LNCaP clone FGC (cell line): ENCODE measurements at regions not wholly inside any gene's neighbourhood (a gene's known extent, or its start where the extent isn't known, plus 50 kb on each side); places are given as distances from the start of the nearest gene placed in this dataset.

ENCODE experiments used
- DNase-seq: peaks from one replicate; pipeline ENCODE4 v3.0.0-alpha.2; 2011; ENCODE audit warnings: low read depth
- H3K4me3 ChIP-seq: 2 replicates; pipeline ENCODE4 v1.5.1; 2011; ENCODE audit warnings: mild to moderate bottlenecking, low read depth, low read length, control low read depth
- TF ChIP-seq, protein P1 (sequence below): IDR thresholded peaks from 2 replicates; pipeline ENCODE4 v1.5.1; 2012; ENCODE audit warnings: mild to moderate bottlenecking; ENCODE audit not compliant: control insufficient read depth, insufficient read depth; ENCODE audit errors: extremely low read depth

DNA sequence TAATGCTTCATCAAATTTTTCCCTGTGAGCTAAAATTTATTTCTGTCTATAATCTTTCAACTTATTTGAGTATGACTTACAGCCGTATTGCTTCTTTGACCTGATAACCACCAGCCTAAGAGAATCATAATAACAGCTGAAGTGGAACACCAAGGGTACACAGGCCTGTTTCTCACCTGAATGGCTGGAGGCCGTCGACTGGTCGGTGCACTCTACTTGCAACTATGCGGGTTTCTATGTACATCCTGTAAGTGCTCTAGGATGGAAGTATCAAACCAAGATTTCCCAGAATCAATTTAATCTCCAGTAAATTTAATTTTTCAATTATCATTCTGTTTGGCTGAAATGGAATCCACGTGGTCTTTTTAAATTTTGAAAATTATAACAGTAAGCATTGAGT lies 504.8 kb upstream of the PHF14 start:
- TF ChIP-seq, protein P1, sequence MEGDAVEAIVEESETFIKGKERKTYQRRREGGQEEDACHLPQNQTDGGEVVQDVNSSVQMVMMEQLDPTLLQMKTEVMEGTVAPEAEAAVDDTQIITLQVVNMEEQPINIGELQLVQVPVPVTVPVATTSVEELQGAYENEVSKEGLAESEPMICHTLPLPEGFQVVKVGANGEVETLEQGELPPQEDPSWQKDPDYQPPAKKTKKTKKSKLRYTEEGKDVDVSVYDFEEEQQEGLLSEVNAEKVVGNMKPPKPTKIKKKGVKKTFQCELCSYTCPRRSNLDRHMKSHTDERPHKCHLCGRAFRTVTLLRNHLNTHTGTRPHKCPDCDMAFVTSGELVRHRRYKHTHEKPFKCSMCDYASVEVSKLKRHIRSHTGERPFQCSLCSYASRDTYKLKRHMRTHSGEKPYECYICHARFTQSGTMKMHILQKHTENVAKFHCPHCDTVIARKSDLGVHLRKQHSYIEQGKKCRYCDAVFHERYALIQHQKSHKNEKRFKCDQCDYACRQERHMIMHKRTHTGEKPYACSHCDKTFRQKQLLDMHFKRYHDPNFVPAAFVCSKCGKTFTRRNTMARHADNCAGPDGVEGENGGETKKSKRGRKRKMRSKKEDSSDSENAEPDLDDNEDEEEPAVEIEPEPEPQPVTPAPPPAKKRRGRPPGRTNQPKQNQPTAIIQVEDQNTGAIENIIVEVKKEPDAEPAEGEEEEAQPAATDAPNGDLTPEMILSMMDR: no peak
- DNase-seq: no peak
- no peak overlapping the region for H3K4me3 ChIP-seq

DNA sequence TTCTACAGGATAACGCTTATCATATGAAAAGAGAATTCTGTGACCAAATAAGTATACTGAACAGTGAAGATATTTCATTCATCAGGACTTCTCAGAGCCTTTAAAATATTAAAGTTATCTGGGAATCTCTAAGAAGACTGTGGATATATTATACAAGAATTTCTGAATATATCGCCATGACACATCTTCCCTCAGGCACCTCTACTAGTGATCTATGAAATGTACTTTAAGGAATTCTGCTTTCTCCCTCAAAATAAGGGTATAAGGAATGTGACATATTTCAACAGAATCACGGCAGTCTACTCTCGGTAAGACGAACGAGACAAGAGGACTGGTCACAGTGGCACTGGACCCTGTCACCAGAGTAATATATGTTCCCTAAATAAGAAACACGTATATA lies 504.2 kb upstream of the PHF14 start:
- TF ChIP-seq, protein P1: no peak
- H3K4me3 ChIP-seq: no peak overlapping the region
- no peak for DNase-seq

DNA sequence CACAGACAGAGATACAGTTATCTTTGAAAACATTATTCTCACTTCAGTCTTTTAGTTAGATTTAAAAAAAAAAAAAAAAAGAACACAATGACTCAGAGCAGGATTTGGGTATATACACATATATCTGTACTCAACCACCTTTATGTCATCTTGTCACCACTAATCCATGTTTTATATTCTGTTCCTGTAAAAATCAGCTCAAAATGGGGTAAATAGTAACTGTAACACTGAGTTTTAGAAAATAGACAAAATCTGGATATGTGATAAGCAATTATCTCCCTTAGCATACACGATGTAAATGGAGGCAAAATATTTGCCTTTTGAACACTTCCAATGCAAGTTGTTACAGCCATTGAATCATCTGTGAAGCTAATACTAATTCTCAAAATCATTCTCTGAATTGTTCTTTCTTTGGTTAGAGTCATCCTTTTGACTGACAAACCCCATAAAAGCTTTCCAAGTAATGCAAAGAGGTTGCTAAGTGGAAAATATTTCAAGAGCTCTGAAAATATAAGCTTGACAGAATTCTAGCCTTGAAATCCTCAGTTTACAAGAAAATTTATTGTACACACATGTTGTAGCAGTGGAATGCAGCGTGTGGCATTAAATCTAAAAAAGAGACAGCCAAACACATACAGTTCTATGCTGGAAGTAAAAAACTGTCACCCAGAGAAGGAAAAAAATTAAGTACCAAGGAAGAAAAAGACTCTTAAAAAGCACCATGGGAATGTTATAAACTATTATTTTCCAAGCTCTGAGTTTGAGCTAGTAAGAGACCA lies 502.2 kb upstream of the PHF14 start:
- DNase-seq: no peak
- TF ChIP-seq, protein P1: no peak
- no peak overlapping the region for H3K4me3 ChIP-seq

DNA sequence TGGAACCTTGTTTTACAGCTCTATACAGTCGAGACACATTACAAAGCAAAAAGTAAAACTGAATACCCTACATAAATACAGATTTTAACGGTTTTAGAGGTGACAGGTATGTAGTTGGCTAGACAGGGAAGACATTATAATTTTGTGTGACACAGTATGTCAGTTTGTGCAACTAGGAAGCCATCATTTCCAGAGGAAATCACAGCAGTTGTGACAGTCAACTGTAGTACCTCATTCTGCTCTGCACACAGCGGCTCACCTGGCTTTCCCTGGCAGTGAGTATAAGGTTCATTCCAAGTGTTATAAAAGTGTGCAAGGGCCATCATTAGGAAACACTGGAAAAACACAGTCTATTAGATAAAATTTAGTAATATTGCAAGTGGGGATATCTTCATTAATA lies 501.6 kb upstream of the PHF14 start:
- H3K4me3 ChIP-seq: no peak overlapping the region
- TF ChIP-seq, protein P1: no peak
- no peak for DNase-seq

DNA sequence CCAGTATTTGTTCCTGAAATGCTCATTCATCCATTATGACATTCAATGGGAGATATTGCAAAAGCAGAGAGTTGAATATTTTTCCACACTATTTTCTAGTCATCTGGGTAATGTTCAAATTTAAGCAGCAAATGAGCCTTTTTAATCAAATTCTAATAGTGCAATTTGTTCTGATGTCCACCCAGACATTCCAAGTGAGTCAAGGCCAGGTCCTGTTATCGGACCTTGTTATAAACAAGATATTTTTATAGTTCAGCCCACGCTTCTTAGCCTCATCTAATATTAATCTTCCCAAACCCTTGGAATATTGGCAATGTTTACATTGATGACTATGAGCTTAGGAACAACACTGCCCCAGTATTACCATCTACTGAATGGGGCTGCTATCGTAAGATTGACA lies 500.1 kb upstream of the PHF14 start:
- DNase-seq: no peak
- no peak overlapping the region for H3K4me3 ChIP-seq
- TF ChIP-seq, protein P1: no peak

DNA sequence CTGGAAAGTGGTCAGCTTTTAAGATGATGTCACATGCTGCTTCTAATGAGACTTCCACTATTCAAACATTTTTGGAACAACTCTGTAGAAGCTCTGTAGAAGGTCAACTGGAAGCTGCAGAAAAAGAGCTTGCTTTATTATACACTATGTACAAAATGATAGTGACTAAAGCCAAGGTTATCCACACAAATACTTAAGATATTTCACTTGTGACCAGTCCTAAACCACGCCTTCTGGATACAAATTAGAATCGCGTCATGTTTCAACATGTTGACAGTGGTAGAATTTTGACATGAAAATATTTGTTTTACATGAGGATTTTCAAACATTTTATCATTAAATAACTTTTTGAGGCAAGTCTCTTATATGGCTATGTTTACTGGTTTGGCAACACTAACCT lies 499.6 kb upstream of the PHF14 start:
- H3K4me3 ChIP-seq: no peak overlapping the region
- no peak for DNase-seq
- TF ChIP-seq, protein P1: no peak
